ENCODE measurements at regions not wholly inside any gene's neighbourhood (a gene's known extent, or its start where the extent isn't known, plus 50 kb on each side); places are given as distances from the start of the nearest gene placed in this dataset.
A peak's percentile ranks its signal among the peaks of the same experiment; 100 is the strongest.

DNA sequence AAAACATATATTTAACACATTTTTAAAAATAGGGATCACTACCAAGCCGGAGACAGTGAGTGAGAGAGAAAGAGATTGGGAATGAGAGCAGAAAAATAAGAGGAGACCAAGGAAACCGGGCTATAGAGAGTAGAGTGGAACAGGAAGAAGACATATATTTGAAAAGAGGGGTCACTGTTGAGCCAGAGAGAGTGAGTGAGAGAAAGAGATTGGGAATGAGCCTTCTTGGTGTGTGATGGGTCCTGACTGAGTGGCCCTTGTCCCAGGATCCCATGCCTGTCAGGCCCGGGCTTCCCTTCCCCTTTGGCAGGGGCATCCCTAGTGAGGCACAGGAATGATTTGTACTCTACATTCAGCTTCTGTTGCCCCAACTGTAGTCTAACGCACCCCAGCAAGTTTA, 646.6 kb downstream of the NTRK3 start:
- no peak for DNase-seq
- intact Hi-C loops (cut with DNase I) = no loop called here

- no peak for DNase-seq
- intact Hi-C loops (cut with DNase I) = no loop called here
These were observed 647.1 kb downstream of the NTRK3 start for GRCh38 chr15:87609474-87609873.

- intact Hi-C loops (cut with DNase I) = no loop called here
These were observed 648.1 kb downstream of the NTRK3 start for GRCh38 chr15:87608238-87609028.

DNA sequence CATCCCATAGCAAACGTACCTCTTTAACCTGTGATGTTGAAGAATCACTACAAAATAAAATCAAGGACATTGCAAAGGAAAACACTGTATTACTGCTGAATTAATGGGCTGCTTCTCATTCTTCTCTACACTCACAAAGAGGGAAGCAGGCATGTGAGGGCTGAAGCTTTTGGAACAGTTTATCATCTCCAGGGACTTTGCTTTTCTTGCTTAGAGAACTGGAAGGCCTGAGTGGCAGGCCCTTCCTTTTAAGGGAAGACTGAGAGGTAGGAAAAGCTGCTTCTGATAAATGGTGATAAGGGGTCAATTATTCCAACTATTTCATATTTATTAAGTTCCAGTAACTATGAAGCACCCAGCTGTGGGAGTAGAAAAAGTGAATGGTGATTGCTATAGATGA, 649.6 kb downstream of the NTRK3 start:
- no peak for DNase-seq
- intact Hi-C loops (cut with DNase I) = no loop called here

More at GRCh38 chr15:87608238-87609028, 648.1 kb downstream of the NTRK3 start:
- no peak for DNase-seq

- intact Hi-C loops (cut with DNase I) = no loop called here
- peak in 28 of 42 donors; percentile 5 to 76 (median 37) for DNase-seq
These were observed 651.6 kb downstream of the NTRK3 start for GRCh38 chr15:87604857-87605446.

DNA sequence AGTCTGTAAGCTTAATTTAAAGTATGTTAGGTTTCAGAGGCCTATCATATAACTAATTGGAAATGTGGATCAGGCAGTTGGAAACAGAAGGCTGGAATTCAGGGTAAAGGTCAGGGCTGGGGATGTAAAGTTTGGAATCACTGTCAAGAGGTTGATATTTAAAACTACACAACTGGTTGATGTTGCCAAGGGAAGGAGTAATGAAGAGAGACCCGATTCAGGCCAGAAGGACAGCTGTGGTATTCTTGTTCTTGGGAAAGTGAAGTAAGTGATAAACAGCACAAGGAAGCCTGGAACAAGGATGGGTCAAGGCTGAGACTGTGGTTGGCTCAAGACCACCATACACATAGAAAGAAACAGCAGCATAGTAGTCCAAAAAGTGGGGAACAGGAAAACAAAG, 654.2 kb downstream of the NTRK3 start:
- intact Hi-C loops (cut with DNase I) = no loop called here
- DNase-seq = no peak

- DNase-seq = no peak
- intact Hi-C loops (cut with DNase I) = no loop called here
These were observed 656.9 kb downstream of the NTRK3 start for GRCh38 chr15:87599616-87600015.

DNA sequence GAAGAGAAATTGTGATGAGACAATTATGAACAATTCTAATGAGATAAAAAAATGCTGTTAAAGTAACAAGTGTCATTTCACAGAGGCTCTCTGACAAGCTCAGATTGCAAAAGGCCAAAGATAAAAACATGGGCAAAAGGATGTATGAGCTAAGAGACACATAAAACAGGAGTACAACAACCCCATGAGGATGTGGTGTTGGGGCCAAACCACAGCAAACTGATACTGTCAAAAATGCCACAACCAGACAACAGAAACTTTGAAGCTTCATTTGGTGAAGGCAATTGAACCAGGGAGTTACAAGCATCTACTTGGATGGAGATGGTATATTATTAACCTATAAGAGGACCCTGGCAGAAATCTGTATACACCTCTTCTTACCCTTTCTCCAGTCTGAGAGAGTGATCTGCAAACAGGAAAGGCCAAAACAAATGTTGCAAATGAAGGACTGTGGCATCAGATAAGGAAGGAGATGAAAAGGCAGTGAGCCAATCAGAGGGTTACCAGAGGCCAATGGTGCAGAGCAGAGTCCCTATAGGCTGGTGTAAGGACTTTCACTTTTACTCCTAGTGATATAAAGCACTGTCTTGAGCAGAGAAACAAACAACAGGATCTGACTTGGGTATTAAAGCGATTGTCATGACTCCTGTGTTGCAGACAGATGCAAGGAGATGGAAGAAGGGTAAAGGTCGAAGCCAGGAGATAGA, 659.0 kb downstream of the NTRK3 start:
- DNase-seq = no peak

DNA sequence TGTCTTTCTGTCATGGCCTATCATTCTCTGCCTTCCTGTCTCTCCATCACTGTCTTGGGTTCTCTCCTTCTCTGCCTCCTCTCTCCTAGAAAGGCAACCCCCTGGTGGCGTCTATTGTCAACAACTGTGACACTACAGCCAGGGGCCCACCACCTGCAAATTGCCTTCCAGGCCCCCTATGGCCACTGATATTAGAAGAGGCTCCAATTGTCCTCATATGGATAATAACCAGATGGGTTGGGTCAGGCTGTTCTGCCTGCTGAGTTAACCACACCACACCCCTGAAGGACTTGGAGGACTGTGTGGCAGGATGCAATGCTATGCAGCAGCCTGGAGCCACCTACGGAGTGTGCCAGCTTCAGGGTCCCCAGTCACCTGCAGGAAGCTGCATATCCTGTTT, 665.0 kb downstream of the NTRK3 start:
- no peak for DNase-seq
- intact Hi-C loops (cut with DNase I) = no loop called here

More for the DNA sequence above, 659.0 kb downstream of the NTRK3 start:
- intact Hi-C loops (cut with DNase I) = no loop called here

DNA sequence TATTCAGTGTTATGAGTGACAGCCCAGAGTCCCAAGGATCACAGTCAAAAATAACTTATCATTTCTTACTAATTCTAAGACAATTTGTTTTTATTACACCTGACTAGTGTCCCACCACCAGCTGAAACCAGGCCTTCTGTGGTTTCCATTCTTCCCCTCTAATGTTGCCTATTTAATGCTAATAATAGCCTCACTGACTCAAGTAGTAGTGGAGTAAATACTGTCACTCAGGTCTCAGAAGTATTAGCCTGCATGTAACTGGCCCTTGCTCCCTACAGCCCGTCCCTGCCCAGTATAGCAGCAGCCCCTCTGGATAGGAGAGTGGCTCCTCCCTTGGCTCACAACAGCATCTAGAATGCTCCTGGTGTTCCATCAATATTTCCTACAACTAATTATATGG, 665.5 kb downstream of the NTRK3 start:
- no peak for DNase-seq
- intact Hi-C loops (cut with DNase I) = no loop called here

DNA sequence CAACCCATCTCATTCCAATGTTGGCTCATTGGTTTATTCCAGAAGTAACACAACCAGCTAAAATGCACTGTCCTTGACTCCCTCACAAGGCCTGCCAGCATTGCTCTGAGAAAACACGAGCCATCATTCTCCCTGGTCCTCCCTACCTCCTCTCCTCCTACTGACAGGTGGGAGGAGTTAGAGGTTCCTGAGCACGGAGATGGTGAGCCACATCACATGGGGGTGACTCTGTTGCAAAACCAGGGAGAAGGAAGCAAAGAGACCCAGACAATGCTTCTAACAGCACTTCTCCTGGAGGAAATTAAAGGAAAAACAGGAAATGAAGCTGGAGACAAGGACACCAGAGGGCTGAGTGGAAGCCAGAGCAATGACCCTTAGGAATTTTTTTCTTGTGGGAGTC, 667.4 kb downstream of the NTRK3 start:
- intact Hi-C loops (cut with DNase I) = no loop called here
- no peak for DNase-seq

GRCh38 chr15:87582169-87582568, 674.4 kb downstream of the NTRK3 start:
- no peak for DNase-seq

DNA sequence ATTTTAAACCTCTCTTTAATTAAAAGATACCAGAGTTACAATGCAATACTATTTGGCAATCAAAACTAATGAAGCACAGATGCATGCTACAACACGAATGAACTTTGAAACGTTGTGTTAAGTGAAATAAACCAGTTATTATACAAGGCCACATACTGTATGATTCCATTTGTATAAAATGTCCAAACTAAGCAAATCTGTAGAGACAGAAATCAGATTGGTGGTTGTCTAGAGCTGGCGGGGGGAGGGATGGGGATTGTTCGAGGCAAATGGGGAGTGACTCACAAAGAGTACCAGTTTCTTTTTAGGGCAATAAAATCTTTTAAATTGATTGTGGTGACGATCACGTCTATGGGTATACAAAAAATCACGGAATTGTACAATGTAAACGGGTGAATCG, 677.0 kb downstream of the NTRK3 start:
- intact Hi-C loops (cut with DNase I) = no loop called here
- no peak for DNase-seq

More at GRCh38 chr15:87582169-87582568, 674.4 kb downstream of the NTRK3 start:
- intact Hi-C loops (cut with DNase I) = no loop called here

DNA sequence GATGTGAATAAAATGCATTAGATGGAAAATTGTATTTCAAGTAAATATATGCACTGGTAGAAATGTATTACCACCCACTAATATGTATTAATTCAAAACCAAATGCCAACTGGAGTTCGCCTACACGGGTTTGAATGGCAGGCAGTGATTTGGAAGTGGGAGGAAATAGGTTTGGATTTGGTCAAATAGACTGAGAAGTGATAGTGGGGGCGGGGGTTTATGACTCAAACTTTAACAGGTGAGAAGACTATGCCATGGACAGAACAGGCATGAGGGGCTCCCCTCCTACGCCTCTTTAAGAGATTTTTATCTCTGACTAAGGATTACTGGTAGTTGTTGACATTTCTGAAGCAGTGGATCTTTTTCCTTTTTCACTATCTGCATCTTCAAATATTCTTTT, 677.8 kb downstream of the NTRK3 start:
- DNase-seq = peak in 34 of 42 donors; percentile 5 to 86 (median 48)
- intact Hi-C loops (cut with DNase I) = no loop called here

- intact Hi-C loops (cut with DNase I) = no loop called here
- no peak for DNase-seq
These were observed 679.2 kb downstream of the NTRK3 start for GRCh38 chr15:87577336-87577735.

DNA sequence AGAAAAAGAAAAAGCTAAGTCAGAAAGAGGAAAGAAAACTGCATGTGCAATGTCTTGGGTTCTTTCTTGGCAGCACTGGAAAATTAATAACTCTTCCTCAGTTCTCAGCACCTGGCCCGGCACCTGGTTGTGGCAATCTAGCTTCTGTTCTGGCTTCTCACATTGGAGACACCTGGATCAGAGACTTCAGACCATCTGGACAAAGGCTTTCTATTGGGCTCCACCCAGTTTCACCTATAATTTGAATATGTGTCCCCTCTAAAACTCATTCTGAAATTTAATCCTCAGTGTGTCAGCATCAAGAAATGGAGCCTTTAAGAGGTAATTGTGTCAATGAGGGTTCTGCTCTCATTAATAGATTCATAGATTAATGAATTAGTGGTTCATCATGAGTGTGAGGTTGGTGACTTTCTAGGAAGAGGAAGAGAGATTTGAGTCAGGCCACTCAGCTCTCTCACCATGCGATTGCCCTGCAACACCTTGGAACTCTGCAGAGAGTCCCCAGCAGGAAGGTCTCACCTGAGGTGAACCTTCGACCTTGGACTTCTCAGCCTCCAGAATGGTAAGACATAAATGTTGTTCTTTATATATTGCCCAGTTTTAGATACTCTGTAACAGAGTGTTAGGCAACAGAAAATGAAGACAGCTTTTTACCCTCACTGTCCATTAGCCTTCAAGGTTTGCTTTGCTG, 679.9 kb downstream of the NTRK3 start:
- DNase-seq = no peak
- intact Hi-C loops (cut with DNase I) = no loop called here

- intact Hi-C loops (cut with DNase I) = no loop called here
These were observed 680.6 kb downstream of the NTRK3 start for GRCh38 chr15:87575896-87576473.

GRCh38 chr15:87573534-87573933, 683.0 kb downstream of the NTRK3 start:
- DNase-seq = no peak
- intact Hi-C loops (cut with DNase I) = no loop called here

More at GRCh38 chr15:87575896-87576473, 680.6 kb downstream of the NTRK3 start:
- no peak for DNase-seq

DNA sequence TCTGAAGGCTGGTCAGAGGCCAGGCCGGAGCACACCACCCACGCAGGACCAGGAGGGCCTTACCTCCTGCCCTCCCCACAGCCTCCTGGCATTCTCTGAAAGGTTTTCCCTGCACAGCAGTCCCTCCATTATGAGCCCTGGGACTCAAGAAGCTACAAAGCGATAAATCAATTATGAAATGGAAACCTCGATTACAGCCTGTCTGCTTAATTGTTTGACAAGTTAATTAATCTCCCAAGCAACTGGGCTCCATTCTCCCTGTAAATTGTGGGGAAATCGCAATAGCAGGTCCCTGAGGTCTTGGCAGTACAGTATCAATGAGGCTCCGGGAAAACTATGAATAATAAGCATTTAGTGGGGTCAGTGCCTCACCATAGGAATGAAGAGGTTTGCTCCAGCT, 683.5 kb downstream of the NTRK3 start:
- intact Hi-C loops (cut with DNase I) = no loop called here
- DNase-seq = no peak

All from head of caudate nucleus (tissue), 42 donors.